K562 (cell line): ENCODE measurements at regions not wholly inside any gene's neighbourhood (a gene's known extent, or its start where the extent isn't known, plus 50 kb on each side); places are given as distances from the start of the nearest gene placed in this dataset.

Experiments used
- BRCA1 ChIP-seq, 2 experiments: fragments of 450-650 bp in 1 of 2; sonication (generic) in 1 of 2; formaldehyde crosslinking in 1 of 2; IDR thresholded peaks; 2 replicates each; pipeline versions ENCODE4 v1.5.0 to v1.6.1; 2017 to 2020; ENCODE audit warnings: mild to moderate bottlenecking in 1 of 2, missing genetic modification reagents in 1 of 2
- BRD4 ChIP-seq: fragments of 200-600 bp; sonication (generic); IDR thresholded peaks from 2 replicates; pipeline ENCODE4 v1.6.1; 2017; ENCODE audit warnings: inconsistent platforms
- ELF1 ChIP-seq: fragments of 200-800 bp; sonication (Bioruptor generic); IDR thresholded peaks from 2 replicates; pipeline ENCODE4 v1.6.1; 2016; ENCODE audit warnings: missing genetic modification characterization, missing compliant biosample characterization
- ELF2 ChIP-seq: fragments of 250-450 bp; sonication (Bioruptor Pico); IDR thresholded peaks from 2 replicates; pipeline ENCODE4 v1.5.0; 2021; ENCODE audit warnings: mild to moderate bottlenecking
- GTF2B ChIP-seq: IDR thresholded peaks from 2 replicates; pipeline ENCODE4 v1.6.1; 2011; ENCODE audit not compliant: insufficient read length; ENCODE audit errors: extremely low read depth
- HMGN3 ChIP-seq: IDR thresholded peaks from 2 replicates; pipeline ENCODE4 v1.6.1; 2011; ENCODE audit warnings: borderline replicate concordance, low read depth, mild to moderate bottlenecking, mixed read lengths, low read length; ENCODE audit not compliant: insufficient read length; ENCODE audit errors: extremely low read depth
- MEIS2 ChIP-seq: fragments of 450-650 bp; IDR thresholded peaks from 2 replicates; pipeline ENCODE4 v1.6.1; 2014; ENCODE audit warnings: mild to moderate bottlenecking; ENCODE audit not compliant: partially characterized antibody
- MGA ChIP-seq: fragments of 450-650 bp; IDR thresholded peaks from 2 replicates; pipeline ENCODE4 v1.6.1; 2016; ENCODE audit warnings: mild to moderate bottlenecking, moderate library complexity
- PHF21A ChIP-seq: fragments of 450-650 bp; IDR thresholded peaks from 2 replicates; pipeline ENCODE4 v1.6.1; 2017; ENCODE audit warnings: low read depth, borderline replicate concordance
- PYGO2 ChIP-seq: fragments of 450-650 bp; IDR thresholded peaks from 2 replicates; pipeline ENCODE4 v1.6.1; 2016; ENCODE audit warnings: mild to moderate bottlenecking, missing genetic modification characterization, moderate library complexity, missing compliant biosample characterization
- SOX6 ChIP-seq: fragments of 450-650 bp; IDR thresholded peaks from 2 replicates; pipeline ENCODE4 v1.6.1; 2014; ENCODE audit warnings: mild to moderate bottlenecking
- ZSCAN29 ChIP-seq: fragments of 450-650 bp; IDR thresholded peaks from 2 replicates; pipeline ENCODE4 v1.6.1; 2017
- TF ChIP-seq, protein P1 (sequence below): fragments of 250-450 bp; sonication (Bioruptor Pico); IDR thresholded peaks from 2 replicates; pipeline ENCODE4 v1.9.0; 2021; ENCODE audit warnings: mild to moderate bottlenecking
- TF ChIP-seq, protein P2 (sequence below), 2 experiments: fragments of 250-450 bp in 1 of 2; fragments of 450-650 bp in 1 of 2; sonication (Bioruptor Pico) in 1 of 2; IDR thresholded peaks; 2 replicates each; pipeline versions ENCODE4 v1.6.1 to v1.8.0; 2016 to 2021; ENCODE audit warnings: mild to moderate bottlenecking in 2 of 2, moderate library complexity in 2 of 2, missing compliant biosample characterization in 1 of 2, missing genetic modification characterization in 1 of 2

DNA sequence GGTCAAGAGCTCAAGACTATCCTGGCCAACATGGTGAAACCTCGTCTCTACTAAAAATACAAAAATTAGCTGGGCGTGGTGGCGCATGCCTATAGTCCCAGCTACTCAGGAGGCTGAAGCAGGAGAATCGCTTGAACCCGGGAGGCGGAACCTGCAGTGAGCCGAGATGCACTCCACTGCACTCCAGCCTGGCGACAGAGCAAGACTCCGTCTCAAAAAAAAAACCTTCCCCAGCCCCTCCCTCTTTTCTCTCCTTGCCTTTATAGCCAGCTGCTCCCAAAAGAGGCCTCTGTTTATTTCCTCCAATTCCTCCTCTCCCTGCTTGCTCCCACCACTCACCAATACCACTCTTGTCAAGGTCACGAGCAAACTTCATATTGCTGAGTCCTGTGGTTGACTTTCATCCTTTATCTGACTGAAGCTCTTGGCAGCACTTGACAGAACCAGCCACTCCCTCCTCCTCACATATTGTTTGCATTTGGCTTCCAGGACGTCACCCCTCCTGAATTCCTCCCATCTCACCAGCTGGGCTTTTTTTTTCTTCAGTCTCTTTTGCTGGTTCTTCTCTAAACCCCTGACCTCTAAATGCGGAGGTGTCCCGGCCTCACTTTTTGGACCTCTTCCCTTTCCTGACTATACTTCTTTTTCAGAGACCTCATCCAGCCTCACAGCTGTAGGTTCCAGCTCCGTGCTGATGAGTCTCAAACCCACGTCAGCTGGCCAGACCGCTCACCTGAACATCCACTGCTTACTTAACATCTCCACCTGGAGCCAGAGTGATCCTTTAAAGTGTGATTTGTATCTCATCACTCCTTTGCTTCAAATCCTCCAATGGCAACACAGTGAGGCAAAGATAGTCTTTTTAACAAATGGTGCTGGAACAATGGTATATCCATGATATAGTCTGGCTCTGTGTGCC is 84.6 kb upstream of the CAB39 start (continued):
- TF ChIP-seq ELF2 (CRISPR knock-in tag), result no peak
- no peak for TF ChIP-seq BRD4
- TF ChIP-seq SOX6, result peak; percentile 51
- no peak for TF ChIP-seq ELF1
- TF ChIP-seq ZSCAN29, result no peak
- no peak for TF ChIP-seq PYGO2
- TF ChIP-seq HMGN3, result no peak
- TF ChIP-seq, protein P1, sequence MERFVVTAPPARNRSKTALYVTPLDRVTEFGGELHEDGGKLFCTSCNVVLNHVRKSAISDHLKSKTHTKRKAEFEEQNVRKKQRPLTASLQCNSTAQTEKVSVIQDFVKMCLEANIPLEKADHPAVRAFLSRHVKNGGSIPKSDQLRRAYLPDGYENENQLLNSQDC (CRISPR knock-in tag), result no peak
- no peak for TF ChIP-seq BRCA1 (IDR thresholded peaks at IDR 0.05)
- TF ChIP-seq BRCA1 (CRISPR knock-in tag; IDR thresholded peaks at IDR 0.05), result no peak
- TF ChIP-seq PHF21A, result no peak
- peak; percentile 58 for TF ChIP-seq MEIS2
- TF ChIP-seq GTF2B, result no peak
- no peak for TF ChIP-seq MGA
- TF ChIP-seq, protein P2, sequence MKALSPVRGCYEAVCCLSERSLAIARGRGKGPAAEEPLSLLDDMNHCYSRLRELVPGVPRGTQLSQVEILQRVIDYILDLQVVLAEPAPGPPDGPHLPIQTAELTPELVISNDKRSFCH (CRISPR knock-in tag; IDR thresholded peaks at IDR 0.05), result no peak
- TF ChIP-seq, protein P2 (tag; IDR thresholded peaks at IDR 0.05), result no peak
